Calu3 (cell line): ENCODE measurements at regions not wholly inside any gene's neighbourhood (a gene's known extent, or its start where the extent isn't known, plus 50 kb on each side); places are given as distances from the start of the nearest gene placed in this dataset.

Source experiments
- BruUV-seq: library from RNA; stranded (reverse); fragments of 400-500 nt; replicated peaks from 2 replicates; lab custom pipeline; 2021; lab: Mats Ljungman, UMichigan
- CTCF ChIA-PET: fragments of 300-600 bp; sonication (Branson Sonifier 250); formaldehyde crosslinking; loops from one replicate; lab custom pipeline; 2022; ENCODE audit warnings: antibody characterized with exemption; lab: Charles Lee
- DNase-seq: peaks from one replicate; pipeline ENCODE4 v3.0.0; 2022
- H3K27ac Mint-ChIP-seq: one replicate; pipeline ENCODE4 v1.8.0; 2022; ENCODE audit warnings: mixed read lengths; ENCODE audit not compliant: unreplicated experiment
- H3K27me3 Mint-ChIP-seq: one replicate; pipeline ENCODE4 v1.8.0; 2022; ENCODE audit warnings: mixed read lengths; ENCODE audit not compliant: unreplicated experiment
- H3K36me3 Mint-ChIP-seq: one replicate; pipeline ENCODE4 v1.8.0; 2022; ENCODE audit warnings: mild to moderate bottlenecking, moderate library complexity, mixed read lengths; ENCODE audit not compliant: insufficient read depth, unreplicated experiment
- H3K4me1 Mint-ChIP-seq: one replicate; pipeline ENCODE4 v1.8.0; 2022; ENCODE audit warnings: mild to moderate bottlenecking, low read depth, mixed read lengths; ENCODE audit not compliant: unreplicated experiment
- H3K4me3 Mint-ChIP-seq: one replicate; pipeline ENCODE4 v1.8.0; 2022; ENCODE audit warnings: mild to moderate bottlenecking, low read depth, moderate library complexity, mixed read lengths; ENCODE audit not compliant: unreplicated experiment
- H3K9me3 Mint-ChIP-seq: one replicate; pipeline ENCODE4 v1.8.0; 2022; ENCODE audit warnings: low read depth, mixed read lengths; ENCODE audit not compliant: unreplicated experiment
- intact Hi-C: fragments of 100-400 bp; cut with micrococcal nuclease; formaldehyde crosslinking; loops from one replicate; pipeline ENCODE4 v1.10.0; 2022; ENCODE audit not compliant: unreplicated experiment
- TF ChIP-seq, protein P1 (sequence below): fragments of 200-600 bp; IDR thresholded peaks from one replicate; pipeline ENCODE4 v1.8.0; 2022; ENCODE audit warnings: antibody characterized with exemption; ENCODE audit not compliant: unreplicated experiment

DNA sequence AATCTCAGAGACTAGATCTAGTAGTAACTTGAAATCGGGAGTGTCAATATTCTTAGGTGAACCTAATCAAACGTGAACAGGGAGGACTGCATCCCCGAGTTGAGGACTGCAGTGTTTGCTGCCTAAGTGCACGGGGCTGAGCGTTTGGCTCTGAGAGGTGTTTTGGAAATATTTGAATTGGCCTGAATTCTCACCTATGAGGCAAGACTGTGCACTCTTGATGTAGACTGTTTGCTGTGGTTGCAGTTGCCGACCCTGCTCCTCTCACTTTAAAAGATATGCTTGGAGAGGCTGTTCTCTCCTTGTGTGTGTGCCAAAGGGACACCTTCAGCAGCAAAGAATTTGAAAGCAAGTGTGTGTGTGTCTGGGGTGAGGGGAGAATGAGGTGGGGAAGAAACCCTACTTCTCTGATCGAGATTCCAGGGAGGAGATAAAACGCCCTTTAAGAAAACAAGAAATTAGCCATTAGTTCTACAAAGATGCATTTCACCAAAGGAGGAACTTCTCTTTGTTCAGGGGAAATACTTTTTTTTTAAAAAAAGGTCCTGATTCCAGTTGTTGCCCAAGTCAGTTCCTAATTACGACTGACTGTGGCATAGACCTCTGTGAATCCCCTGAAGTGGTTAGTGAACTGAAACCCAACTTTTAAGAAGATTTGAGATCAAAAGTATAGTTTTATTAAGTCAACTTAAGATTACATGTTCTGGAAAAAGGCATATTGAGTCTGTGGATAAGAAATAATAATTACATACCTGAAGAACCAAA, 106.6 kb downstream of the DYRK2 start:
- H3K36me3 Mint-ChIP-seq = no peaks in the 10 kb centered on the region
- H3K4me1 Mint-ChIP-seq = peaks cover 72% of the 10 kb centered on the region
- no peak for DNase-seq
- no peak overlapping the region for H3K27ac Mint-ChIP-seq
- CTCF ChIA-PET = no interaction called here
- no TSS peak for BruUV-seq
- no peaks in the 10 kb centered on the region for H3K27me3 Mint-ChIP-seq
- intact Hi-C loops = no loop called here
- H3K9me3 Mint-ChIP-seq = no peaks in the 10 kb centered on the region
- TF ChIP-seq, protein P1, sequence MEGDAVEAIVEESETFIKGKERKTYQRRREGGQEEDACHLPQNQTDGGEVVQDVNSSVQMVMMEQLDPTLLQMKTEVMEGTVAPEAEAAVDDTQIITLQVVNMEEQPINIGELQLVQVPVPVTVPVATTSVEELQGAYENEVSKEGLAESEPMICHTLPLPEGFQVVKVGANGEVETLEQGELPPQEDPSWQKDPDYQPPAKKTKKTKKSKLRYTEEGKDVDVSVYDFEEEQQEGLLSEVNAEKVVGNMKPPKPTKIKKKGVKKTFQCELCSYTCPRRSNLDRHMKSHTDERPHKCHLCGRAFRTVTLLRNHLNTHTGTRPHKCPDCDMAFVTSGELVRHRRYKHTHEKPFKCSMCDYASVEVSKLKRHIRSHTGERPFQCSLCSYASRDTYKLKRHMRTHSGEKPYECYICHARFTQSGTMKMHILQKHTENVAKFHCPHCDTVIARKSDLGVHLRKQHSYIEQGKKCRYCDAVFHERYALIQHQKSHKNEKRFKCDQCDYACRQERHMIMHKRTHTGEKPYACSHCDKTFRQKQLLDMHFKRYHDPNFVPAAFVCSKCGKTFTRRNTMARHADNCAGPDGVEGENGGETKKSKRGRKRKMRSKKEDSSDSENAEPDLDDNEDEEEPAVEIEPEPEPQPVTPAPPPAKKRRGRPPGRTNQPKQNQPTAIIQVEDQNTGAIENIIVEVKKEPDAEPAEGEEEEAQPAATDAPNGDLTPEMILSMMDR = no peak
- no peak overlapping the region for H3K4me3 Mint-ChIP-seq

- BruUV-seq = no TSS peak
- Mint-ChIP-seq H3K9me3 (peaks cover 3% of the 10 kb centered on the region), H3K36me3 (no peaks in the 10 kb centered on the region), H3K27ac (no peak overlapping the region), H3K27me3 (no peaks in the 10 kb centered on the region), H3K4me1 (peaks cover 56% of the 10 kb centered on the region), H3K4me3 (no peak overlapping the region)
- intact Hi-C loops = no loop called here
- no peak for DNase-seq
- TF ChIP-seq, protein P1 = no peak
- CTCF ChIA-PET = no interaction called here
These were observed 109.1 kb downstream of the DYRK2 start for GRCh38 chr12:67757651-67758050.

GRCh38 chr12:67758119-67758518, 109.6 kb downstream of the DYRK2 start:
- no TSS peak for BruUV-seq
- TF ChIP-seq, protein P1 = no peak
- intact Hi-C loops = no loop called here

GRCh38 chr12:67758521-67758920, 110.0 kb downstream of the DYRK2 start:
- H3K27ac Mint-ChIP-seq = no peak overlapping the region
- no peak for DNase-seq
- H3K4me1 Mint-ChIP-seq = peaks cover 53% of the 10 kb centered on the region
- peaks cover 3% of the 10 kb centered on the region for H3K9me3 Mint-ChIP-seq
- H3K36me3 Mint-ChIP-seq = no peaks in the 10 kb centered on the region
- no peaks in the 10 kb centered on the region for H3K27me3 Mint-ChIP-seq
- intact Hi-C loops = no loop called here
- TF ChIP-seq, protein P1 = no peak
- CTCF ChIA-PET = interaction anchor here (0.5 kb wide), 1 partner anchor 701 kb away, joined by 5 read pairs; no protein-coding TSS in a partner anchor
- H3K4me3 Mint-ChIP-seq = no peak overlapping the region
- no TSS peak for BruUV-seq

More at GRCh38 chr12:67758119-67758518, 109.6 kb downstream of the DYRK2 start:
- Mint-ChIP-seq H3K9me3 (peaks cover 3% of the 10 kb centered on the region), H3K27me3 (no peaks in the 10 kb centered on the region), H3K4me1 (peaks cover 53% of the 10 kb centered on the region), H3K4me3 (no peak overlapping the region), H3K36me3 (no peaks in the 10 kb centered on the region), H3K27ac (no peak overlapping the region)
- DNase-seq = peak; percentile 38
- CTCF ChIA-PET = no interaction called here
